Pancreas (tissue), 10 donors: ENCODE measurements at regions not wholly inside any gene's neighbourhood (a gene's known extent, or its start where the extent isn't known, plus 50 kb on each side); places are given as distances from the start of the nearest gene placed in this dataset.

Source experiments
- ATAC-seq, 4 donors: fragments of 200-7000 bp; cut with Tn5 transposase; one replicate each; pipeline versions ENCODE4 v1.8.0 to v1.9.1; 2020; ENCODE audit warnings: mild to moderate bottlenecking in 4 of 4, moderate library complexity in 4 of 4
- DNase-seq, 6 donors: peaks; one replicate each; pipeline ENCODE4 v3.0.0-alpha.2; 2020
- FAIRE-seq: peaks from 2 replicates; lab custom pipeline; 2012; peaks lifted over from hg19 to GRCh38; lab: Jason Lieb, UNC
- H3K27ac ChIP-seq, 4 donors: fragments of 200-600 bp; sonication (generic); 1 replicate in 3 of 4; 2 replicates in 1 of 4; pipeline versions ENCODE4 v1.5.0 to v1.8.0; 2020
- H3K27me3 ChIP-seq, 4 donors: fragments of 200-600 bp; one replicate each; pipeline ENCODE4 v1.8.0; 2021
- H3K36me3 ChIP-seq, 3 donors: fragments of 200-600 bp; sonication (generic) in 1 of 3; one replicate each; pipeline versions ENCODE4 v1.5.0 to v1.8.0; 2020 to 2021
- H3K4me1 ChIP-seq, 3 donors: fragments of 200-600 bp; one replicate each; pipeline ENCODE4 v1.8.0; 2021
- H3K4me3 ChIP-seq, 4 donors: fragments of 200-600 bp; sonication (generic) in 2 of 4; one replicate each; pipeline versions ENCODE4 v1.5.0 to v1.8.0; 2020 to 2021
- H3K9me3 ChIP-seq, 4 donors: fragments of 200-600 bp; one replicate each; pipeline ENCODE4 v1.8.0; 2021
- CTCF ChIP-seq, 4 donors: fragments of 200-600 bp; sonication (generic) in 3 of 4; IDR thresholded peaks; one replicate each; pipeline versions ENCODE4 v1.5.0 to v1.8.0; 2021; ENCODE audit warnings: antibody characterized with exemption in 4 of 4
- WGBS, 2 donors: extraction: QIAGEN DNeasy Blood & Tissue Kit; methylation state at CpG; one replicate each; pipeline ENCODE4 v1.1.7; 2013; 5-methylcytosine and 5-hydroxymethylcytosine counted together
- intact Hi-C, 3 donors: fragments of 100-400 bp; cut with DNase I; formaldehyde crosslinking; loops; one replicate each; pipeline versions ENCODE4 v1.11.1 to v1.14.2; 2022
- donor health status: healthy with polysubstance abuse.
- donor health status: DM: no; HTN: no; CAD: no; lungs with moderate emphysema.
- donor health status: DM: no; HTN: no; CAD: no.
- donor health status: control.
- donor health status: control.
- donor health status: Bipolar disorder and iron deficiency.
- donor health status: DM: yes; HTN: yes; CAD: no.
- donor health status: DM: no; HTN: no; CAD: no.
- donor health status: DM: no; HTN: no; CAD: no.
- donor health status: DM: yes; HTN: yes; CAD: no.

- WGBS, 2 donors, result 76 to 79% methylated on average over 1 of the region's 1 CpG
- no peaks in the 10 kb centered on the region for H3K36me3 ChIP-seq
- no peaks in the 10 kb centered on the region for H3K9me3 ChIP-seq
- ATAC-seq (peak in 2 of 4 donors; percentile 31 to 54), DNase-seq (no peak), FAIRE-seq (no peak)
- H3K27me3 ChIP-seq, result no peaks in the 10 kb centered on the region
- intact Hi-C loops, result no loop called here
- peaks cover 0 to 8% (median 8%) of the 10 kb centered on the region in 3 donors for H3K4me1 ChIP-seq
- no peak overlapping the region for H3K4me3 ChIP-seq
- H3K27ac ChIP-seq, result no peak overlapping the region
- TF ChIP-seq CTCF (IDR thresholded peaks at IDR 0.05), result no peak
Measured at GRCh38 chr15:53202876-53203275, 412.7 kb upstream of the ONECUT1 start.

- ATAC-seq, result peak; percentile 98 to 100 (median 99)
- TF ChIP-seq CTCF (IDR thresholded peaks at IDR 0.05), result peak; percentile 84 to 96 (median 92)
- intact Hi-C loops, result loop anchor here in 2 of 3 donors (5.0 kb wide), 2 partner anchors 405 to 415 kb away; partner anchors contain the start of gene ONECUT1 (in 1 of the 2)
- peak; percentile 64 to 89 (median 80) for DNase-seq
- Histone ChIP-seq H3K27ac (no peak overlapping the region), H3K4me3 (peak overlapping the region in 2 of 4 donors; percentile 3 to 28), H3K9me3 (no peaks in the 10 kb centered on the region), H3K4me1 (no peaks in the 10 kb centered on the region), H3K36me3 (no peaks in the 10 kb centered on the region), H3K27me3 (no peaks in the 10 kb centered on the region)
- no peak for FAIRE-seq
- WGBS, 2 donors, result 2% methylated on average over 23 of the region's 23 CpGs
Measured at GRCh38 chr15:53197426-53197839, 407.3 kb upstream of the ONECUT1 start.

GRCh38 chr15:53196788-53197187 lies 406.7 kb upstream of the ONECUT1 start:
- Histone ChIP-seq H3K9me3 (no peaks in the 10 kb centered on the region), H3K27ac (no peak overlapping the region), H3K4me3 (peak overlapping the region in 2 of 4 donors; percentile 3 to 28), H3K36me3 (no peaks in the 10 kb centered on the region), H3K4me1 (no peaks in the 10 kb centered on the region), H3K27me3 (no peaks in the 10 kb centered on the region)
- DNase-seq, result no peak
- intact Hi-C loops, result loop anchor here in 2 of 3 donors (5.0 kb wide), 2 partner anchors 404 to 414 kb away; partner anchors contain the start of gene ONECUT1 (in 1 of the 2)
- peak in 1 of 4 donors; percentile 7 for ATAC-seq
- WGBS, 2 donors, result 56 to 64% methylated on average over 11 of the region's 11 CpGs
- TF ChIP-seq CTCF (IDR thresholded peaks at IDR 0.05), result no peak
- no peak for FAIRE-seq

- no peak for FAIRE-seq
- intact Hi-C loops, result loop anchor here in 2 of 3 donors (5.0 kb wide), 2 partner anchors 404 to 414 kb away; partner anchors contain the start of gene ONECUT1 (in 1 of the 2)
- Histone ChIP-seq H3K27me3 (no peaks in the 10 kb centered on the region), H3K4me3 (no peak overlapping the region), H3K27ac (no peak overlapping the region), H3K4me1 (no peaks in the 10 kb centered on the region), H3K9me3 (no peaks in the 10 kb centered on the region), H3K36me3 (no peaks in the 10 kb centered on the region)
- DNase-seq, result no peak
- no peak for TF ChIP-seq CTCF (IDR thresholded peaks at IDR 0.05)
- ATAC-seq, result no peak
- WGBS, 2 donors, result 76 to 78% methylated on average over 5 of the region's 5 CpGs
Measured at GRCh38 chr15:53196242-53196641, 406.1 kb upstream of the ONECUT1 start.

- FAIRE-seq, result no peak
- TF ChIP-seq CTCF (IDR thresholded peaks at IDR 0.05), result no peak
Measured at GRCh38 chr15:53193149-53193548, 403.0 kb upstream of the ONECUT1 start.

More at GRCh38 chr15:53193149-53193548, 403.0 kb upstream of the ONECUT1 start:
- Histone ChIP-seq H3K27me3 (no peaks in the 10 kb centered on the region), H3K27ac (no peak overlapping the region), H3K4me1 (no peaks in the 10 kb centered on the region), H3K9me3 (no peaks in the 10 kb centered on the region), H3K36me3 (no peaks in the 10 kb centered on the region), H3K4me3 (no peak overlapping the region)
- ATAC-seq (peak in 3 of 4 donors; percentile 32 to 61 (median 58)), DNase-seq (no peak)
- intact Hi-C loops, result no loop called here
- 59 to 60% methylated on average over 2 of the region's 2 CpGs for WGBS, 2 donors
